ENCODE measurements at regions not wholly inside any gene's neighbourhood (a gene's known extent, or its start where the extent isn't known, plus 50 kb on each side); places are given as distances from the start of the nearest gene placed in this dataset.
"Not testable (repeated sequence)": the region's sequence is repeated elsewhere in the genome, so short reads cannot be mapped to it uniquely, and the experiment has no call there.

DNA sequence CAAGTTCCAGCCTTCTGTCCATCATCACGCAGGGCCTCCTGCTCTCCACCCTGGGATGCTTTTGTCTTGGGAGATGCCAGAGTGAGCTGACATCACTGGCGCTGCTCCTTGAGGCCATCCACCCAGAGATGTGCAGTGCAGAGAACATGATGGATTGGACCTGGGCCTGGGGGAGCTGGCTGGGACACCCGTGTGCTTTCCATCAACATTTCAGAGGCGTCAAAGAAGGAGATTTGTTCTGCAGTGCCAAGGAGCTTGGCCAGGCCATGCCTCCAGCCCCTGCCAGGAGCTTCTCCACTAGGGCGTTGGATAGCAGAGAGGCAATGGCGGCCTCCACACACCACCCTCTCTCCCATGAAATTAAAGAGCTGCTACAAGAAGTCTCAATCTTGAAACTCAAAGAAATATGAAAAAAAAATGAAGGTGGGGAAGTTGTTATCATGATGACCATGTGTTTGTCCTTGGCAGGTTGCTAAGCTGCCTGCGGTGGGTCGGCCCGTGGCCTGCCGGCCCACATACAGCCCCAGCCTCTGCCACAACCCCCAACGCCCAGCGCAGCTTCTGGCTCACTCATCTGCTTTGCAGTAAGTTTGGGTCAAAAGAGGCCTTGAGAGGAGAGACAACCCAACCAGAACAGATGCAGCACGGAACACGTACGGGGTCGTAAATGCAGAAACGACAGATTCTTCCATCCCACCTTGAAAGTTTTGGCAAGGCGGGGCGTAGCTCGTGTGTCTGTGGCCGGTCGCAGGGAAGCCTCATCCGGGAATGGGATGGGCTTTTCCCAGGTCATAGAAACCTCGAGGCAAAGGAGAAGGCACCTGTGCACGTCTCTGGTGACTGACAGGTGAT lies 196.0 kb downstream of the NPIPB11 start:
- DNase-seq (ENCODE audit: extremely low spot score); POLR2A ChIA-PET; CTCF ChIA-PET: not testable (repeated sequence)

DNA sequence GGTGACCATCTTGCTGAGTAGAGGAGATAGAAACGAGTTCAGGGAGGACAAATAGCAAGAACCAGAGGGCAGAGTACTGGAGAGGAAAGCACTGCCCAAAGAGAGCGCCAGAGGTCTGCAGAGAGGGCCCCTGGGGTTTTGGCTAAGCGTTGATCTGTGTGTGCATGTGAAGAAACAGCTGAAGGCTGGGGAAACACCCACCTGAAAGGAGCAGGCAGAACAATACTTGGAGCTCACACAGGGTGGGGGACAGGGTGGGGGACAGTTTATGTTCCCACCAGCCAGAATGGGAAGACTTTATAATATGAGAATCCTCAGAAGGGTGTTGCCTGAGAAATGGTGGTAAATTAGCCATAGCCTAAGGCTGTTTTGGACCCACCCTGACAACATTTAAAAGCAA lies 200.4 kb downstream of the NPIPB11 start:
- CTCF ChIA-PET; DNase-seq (ENCODE audit: extremely low spot score); POLR2A ChIA-PET: not testable (repeated sequence)

DNA sequence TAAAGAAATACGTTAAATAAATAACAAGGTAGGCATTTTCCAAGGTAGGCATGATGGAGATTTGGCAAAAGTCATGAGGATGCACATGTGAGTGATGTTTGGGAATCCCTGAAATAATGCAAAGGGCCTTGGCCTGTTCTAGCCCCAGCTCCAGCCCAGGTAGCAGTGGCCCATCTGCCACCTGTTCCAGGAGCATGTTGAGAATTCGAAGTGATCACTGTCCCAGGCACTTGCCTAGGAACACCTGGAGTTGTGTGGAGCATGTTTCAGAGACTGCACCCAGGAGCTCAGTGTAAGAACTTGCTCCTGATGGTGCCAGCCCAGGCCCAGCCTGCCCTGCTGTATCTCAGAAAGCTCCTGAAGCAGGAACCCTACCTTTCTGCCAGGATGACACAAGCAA lies 201.4 kb downstream of the NPIPB11 start:
- POLR2A ChIA-PET; DNase-seq (ENCODE audit: extremely low spot score); CTCF ChIA-PET: not testable (repeated sequence)

DNA sequence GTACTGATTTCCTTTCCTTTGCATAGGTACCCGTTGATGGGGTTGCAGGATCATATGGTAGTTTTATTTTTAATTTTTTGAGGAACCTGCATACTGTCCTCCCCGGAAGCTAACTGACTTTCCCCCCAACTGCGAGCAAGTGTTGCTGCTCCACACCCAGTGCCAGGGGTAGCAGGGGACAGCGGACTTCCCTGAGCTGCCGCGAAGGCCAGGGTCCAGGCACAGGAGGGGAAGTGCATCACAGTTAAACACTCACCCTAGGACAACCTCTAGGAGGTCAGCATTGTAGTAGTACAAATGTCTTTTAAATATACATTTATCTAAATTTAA lies 201.7 kb downstream of the NPIPB11 start:
- DNase-seq (ENCODE audit: extremely low spot score), result no peak
- CTCF ChIA-PET, result no interaction called here
- POLR2A ChIA-PET, result no interaction called here

DNA sequence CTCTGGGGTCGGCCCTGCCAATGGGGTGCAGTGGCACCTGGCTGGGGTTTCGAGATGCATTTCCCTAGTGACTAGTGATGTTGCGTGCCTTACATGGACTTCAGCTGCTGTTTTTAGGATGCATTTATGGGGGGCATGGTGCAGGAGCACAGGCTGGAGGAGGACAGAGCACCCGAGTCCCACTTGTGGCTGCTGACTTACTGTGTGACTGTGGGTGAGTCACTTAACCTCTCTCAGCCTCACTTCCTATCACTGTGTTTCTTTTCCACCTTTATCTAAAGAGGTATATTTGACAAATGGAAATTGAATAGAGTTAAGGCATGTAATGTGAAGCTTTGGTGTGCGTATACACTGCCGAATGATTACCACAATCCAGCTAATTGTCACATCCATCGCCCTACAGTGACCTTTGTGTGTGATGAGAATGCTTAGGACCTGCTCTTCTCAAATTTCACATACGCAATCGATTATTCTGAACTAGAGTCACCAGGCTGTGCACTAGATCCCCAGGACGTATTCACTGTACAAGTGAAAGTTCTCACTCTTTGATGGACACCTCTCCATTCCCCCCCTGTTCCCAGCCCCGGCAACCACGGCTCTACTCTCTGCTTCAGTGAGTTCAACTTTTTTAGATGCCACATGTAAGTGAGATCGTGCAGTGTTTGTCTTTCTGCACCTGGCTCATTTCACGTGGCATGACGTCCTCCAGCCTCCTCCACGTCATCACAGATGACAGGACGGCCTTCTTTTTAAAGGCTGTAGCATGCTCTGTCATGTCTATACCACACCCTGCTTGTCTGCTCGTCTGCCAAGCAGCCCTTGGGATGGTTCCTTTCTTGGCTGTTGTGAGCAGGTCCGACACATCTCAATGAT lies 202.3 kb downstream of the NPIPB11 start:
- CTCF ChIA-PET; DNase-seq (ENCODE audit: extremely low spot score); POLR2A ChIA-PET: not testable (repeated sequence)

More for the DNA sequence above, 201.7 kb downstream of the NPIPB11 start:
- TF ChIP-seq, protein P1, sequence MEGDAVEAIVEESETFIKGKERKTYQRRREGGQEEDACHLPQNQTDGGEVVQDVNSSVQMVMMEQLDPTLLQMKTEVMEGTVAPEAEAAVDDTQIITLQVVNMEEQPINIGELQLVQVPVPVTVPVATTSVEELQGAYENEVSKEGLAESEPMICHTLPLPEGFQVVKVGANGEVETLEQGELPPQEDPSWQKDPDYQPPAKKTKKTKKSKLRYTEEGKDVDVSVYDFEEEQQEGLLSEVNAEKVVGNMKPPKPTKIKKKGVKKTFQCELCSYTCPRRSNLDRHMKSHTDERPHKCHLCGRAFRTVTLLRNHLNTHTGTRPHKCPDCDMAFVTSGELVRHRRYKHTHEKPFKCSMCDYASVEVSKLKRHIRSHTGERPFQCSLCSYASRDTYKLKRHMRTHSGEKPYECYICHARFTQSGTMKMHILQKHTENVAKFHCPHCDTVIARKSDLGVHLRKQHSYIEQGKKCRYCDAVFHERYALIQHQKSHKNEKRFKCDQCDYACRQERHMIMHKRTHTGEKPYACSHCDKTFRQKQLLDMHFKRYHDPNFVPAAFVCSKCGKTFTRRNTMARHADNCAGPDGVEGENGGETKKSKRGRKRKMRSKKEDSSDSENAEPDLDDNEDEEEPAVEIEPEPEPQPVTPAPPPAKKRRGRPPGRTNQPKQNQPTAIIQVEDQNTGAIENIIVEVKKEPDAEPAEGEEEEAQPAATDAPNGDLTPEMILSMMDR (IDR thresholded peaks at IDR 0.05; ENCODE audit: control extremely low read depth, extremely low read depth, low read depth, missing control alignments), result no peak

DNA sequence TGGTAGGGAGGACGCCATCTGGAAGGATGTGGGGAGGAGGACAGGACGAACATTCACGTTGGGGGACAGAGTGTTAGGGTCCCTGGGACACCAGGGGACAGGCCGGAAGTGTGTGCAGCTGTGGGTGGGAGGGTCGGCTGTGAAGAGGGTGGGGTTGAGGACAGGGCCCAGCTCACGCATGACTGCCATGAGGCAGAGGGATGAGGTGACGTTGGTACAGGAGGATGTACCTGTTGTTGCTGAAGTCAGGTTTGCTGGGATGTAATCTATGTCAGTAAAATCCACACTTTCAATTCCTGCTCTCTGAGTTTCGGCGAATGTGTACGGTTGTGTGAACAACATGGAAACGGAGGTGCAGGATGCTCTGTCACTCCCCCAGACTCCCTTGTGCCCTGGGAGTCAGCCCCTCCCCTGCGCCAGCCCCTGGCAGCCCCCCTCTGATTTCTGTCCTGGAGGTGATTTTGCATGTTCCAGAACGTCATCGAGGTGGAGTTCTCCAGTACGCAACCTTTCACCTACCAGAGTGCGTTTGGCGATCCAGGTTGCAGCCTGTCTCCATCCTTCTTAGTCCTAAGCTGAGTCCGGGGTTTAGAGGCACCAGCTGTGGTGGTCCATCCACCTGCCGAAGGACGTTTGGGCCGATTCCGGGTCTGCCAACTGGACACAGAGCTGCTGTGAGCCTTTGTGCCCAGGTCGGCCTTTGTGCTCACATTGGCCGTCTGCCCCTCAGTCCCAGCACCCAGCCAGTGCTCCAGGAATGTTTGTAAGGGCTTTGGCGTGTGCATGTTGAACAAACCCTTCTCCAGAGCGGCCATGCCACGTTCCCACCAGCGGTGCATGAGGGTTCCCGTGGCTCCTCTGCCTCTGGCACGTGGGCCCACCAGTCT lies 203.2 kb downstream of the NPIPB11 start:
- CTCF ChIA-PET; POLR2A ChIA-PET; DNase-seq (ENCODE audit: extremely low spot score): not testable (repeated sequence)

DNA sequence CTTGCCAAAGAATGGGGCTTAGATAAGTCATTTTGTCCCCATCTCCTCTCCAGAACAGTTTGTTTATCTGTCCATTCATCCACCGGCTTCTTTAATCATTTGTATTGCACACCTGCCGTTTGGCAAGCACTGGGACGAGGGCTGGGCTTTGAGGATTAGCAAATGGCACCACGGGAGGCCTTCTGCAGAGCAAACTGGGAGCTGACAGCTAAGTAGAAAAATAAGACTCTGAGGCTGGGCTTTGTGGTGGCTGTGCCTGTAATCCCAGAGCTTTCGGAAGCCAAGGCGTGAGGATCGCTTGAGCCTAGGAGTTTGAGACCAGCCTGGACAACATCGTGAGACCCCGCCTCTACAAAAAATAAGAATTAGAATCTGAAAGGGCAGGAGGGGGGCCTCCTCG lies 203.9 kb downstream of the NPIPB11 start:
- POLR2A ChIA-PET; DNase-seq (ENCODE audit: extremely low spot score); CTCF ChIA-PET: not testable (repeated sequence)

DNA sequence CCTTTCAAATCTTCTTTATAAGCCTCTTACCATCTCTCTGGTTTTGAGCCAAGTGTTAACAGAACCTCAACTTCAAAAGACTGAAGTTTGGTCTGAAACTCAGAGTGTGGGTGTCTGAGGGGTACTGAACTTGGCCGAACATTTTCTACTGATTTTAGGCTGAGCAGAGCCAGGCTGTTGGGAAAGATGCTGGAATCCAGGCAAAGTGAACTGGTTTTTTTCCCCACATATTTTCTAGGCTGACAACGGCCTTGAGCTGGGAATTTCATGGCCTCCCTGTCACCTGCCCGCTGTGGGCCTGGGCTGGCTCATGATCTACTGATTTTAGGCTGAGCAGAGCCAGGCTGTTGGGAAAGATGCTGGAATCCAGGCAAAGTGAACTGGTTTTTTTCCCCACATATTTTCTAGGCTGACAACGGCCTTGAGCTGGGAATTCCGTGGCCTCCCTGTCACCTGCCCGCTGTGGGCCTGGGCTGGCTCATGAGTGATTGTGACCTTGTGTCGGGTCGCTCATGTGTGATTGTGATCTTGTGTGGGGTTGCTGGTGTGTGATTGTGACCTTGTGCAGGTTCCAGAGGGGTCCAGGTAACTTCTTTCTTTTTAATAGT lies 204.4 kb downstream of the NPIPB11 start:
- POLR2A ChIA-PET; DNase-seq (ENCODE audit: extremely low spot score); CTCF ChIA-PET: not testable (repeated sequence)

DNA sequence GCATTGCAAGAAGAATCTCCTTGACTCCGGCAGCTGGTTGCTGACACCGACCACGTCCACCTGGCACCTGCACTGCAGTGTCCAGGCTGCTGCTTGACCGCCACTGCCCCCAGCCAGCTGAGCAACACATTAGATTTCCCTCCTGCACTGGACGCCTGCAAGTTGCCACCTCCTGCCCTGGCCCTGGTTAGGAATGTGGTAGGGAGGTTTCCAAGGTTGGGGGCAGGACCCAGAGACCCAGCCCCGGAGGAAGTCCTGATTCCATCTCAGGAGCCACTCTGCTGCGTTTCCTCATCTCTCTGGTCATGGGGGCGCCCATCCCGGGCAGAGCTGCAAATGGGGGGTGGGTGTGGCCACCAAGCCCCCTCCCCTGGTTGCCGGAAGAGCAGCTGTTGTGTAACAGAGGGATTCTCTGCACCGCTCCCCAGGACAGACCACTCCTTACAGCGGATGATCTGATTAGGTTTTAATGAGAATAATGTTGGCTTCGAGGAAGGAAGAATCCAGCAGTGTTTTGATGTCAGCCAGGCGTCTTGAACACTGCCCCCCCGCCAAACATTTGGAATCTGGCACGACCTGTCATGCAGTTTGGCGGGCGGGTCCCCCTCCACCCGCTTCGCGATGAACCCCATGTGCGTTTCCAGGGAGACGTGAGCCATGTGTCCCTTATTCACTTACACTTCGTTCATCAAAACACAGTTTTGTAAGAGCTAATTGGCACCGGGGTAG lies 205.1 kb downstream of the NPIPB11 start:
- DNase-seq (ENCODE audit: extremely low spot score); POLR2A ChIA-PET; CTCF ChIA-PET: not testable (repeated sequence)

DNA sequence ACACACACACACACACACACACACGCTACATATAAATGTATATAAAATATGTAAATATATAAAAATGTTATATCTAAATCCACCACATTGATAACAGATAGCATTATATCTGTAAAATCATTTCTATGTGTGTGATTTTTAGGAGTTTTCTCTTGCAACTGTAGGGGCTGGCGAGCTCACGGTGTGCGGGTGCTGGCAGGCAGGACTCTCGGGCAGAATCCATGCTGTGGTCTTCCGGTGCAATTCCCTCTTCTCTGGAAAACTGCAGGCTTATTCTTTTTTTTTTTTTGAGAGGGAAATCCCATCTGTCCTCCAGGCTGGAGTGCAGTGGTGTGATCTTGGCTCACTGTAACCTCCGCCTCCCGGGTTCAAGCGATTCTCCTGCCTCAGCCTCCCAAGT lies 205.8 kb downstream of the NPIPB11 start:
- POLR2A ChIA-PET; CTCF ChIA-PET; DNase-seq (ENCODE audit: extremely low spot score): not testable (repeated sequence)

DNA sequence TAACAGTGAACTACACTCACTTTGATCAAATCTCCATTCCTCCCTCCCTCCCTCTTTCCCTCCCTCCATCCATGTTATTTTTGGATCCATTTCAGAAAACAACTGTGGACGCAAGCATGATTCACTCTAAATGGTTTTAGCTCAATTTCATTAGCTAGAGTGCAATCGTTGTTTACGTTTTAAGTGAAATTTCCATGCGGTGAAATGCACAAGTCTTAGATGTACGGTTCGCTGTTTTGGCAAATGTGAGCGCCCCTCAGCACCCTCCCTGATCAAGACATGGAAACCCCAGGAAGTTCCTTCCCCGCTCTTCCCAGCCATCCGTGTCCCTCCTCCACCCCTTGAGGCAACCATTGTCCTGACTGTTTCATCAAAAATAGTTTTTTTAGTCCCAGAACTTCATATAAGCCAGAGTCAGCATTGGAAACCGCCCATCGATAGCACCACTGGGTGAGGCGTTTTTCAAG lies 206.3 kb downstream of the NPIPB11 start:
- POLR2A ChIA-PET; DNase-seq (ENCODE audit: extremely low spot score); CTCF ChIA-PET: not testable (repeated sequence)

DNA sequence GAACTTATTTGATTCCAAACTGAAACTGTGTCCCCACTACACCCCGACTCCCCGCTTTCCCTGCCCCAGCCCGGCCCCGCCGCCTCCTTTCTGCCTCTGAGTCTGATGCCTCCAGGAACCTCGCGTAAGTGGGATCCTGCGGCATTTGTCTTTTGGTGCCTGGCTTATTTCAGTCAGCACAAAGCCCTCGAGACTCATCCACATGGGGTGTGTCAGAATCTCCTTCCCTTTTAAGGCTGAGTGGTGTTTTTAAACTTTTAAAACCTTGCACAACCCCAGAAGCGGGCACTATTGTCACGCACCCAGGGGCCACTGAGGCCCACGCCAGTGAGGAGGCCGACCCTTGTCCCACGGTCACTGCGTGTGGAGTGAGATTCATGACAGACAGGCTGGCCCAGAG lies 206.9 kb downstream of the NPIPB11 start:
- CTCF ChIA-PET; DNase-seq (ENCODE audit: extremely low spot score); POLR2A ChIA-PET: not testable (repeated sequence)

Data from GM10248 (cell line).